ENCODE measurements at regions not wholly inside any gene's neighbourhood (a gene's known extent, or its start where the extent isn't known, plus 50 kb on each side); places are given as distances from the start of the nearest gene placed in this dataset.

- FAIRE-seq (no peak), DNase-seq (no peak), ATAC-seq (no peak)
- Histone ChIP-seq H3K36me3 (no peaks in the 10 kb centered on the region), H3K27me3 (no peaks in the 10 kb centered on the region), H3K9me3 (no peaks in the 10 kb centered on the region), H3K4me3 (no peak overlapping the region), H3K27ac (no peak overlapping the region), H3K4me1 (no peaks in the 10 kb centered on the region)
- TF ChIP-seq CTCF (IDR thresholded peaks at IDR 0.05) = no peak
- 93% methylated on average over 1 of the region's 1 CpG for WGBS, 2 donors
- intact Hi-C loops (cut with DNase I) = no loop called here
Measured at GRCh38 chr2:186365406-186365805, 120.7 kb upstream of the ZC3H15 start.

GRCh38 chr2:186379052-186379451 lies 107.0 kb upstream of the ZC3H15 start:
- Histone ChIP-seq H3K27me3 (no peaks in the 10 kb centered on the region), H3K9me3 (no peaks in the 10 kb centered on the region), H3K27ac (no peak overlapping the region), H3K4me1 (peaks cover 0 to 6% (median 5%) of the 10 kb centered on the region in 3 donors), H3K4me3 (no peak overlapping the region), H3K36me3 (no peaks in the 10 kb centered on the region)
- ATAC-seq = peak in 3 of 4 donors; percentile 32 to 57 (median 45)
- 43 to 45% methylated on average over 3 of the region's 3 CpGs for WGBS, 2 donors
- TF ChIP-seq CTCF (IDR thresholded peaks at IDR 0.05) = no peak
- intact Hi-C loops (cut with DNase I) = no loop called here
- no peak for DNase-seq
- FAIRE-seq = no peak

- H3K4me1 ChIP-seq = peaks cover 0 to 11% (median 5%) of the 10 kb centered on the region in 3 donors
- H3K27me3 ChIP-seq = no peaks in the 10 kb centered on the region
- WGBS, 2 donors = 76% methylated on average over 2 of the region's 2 CpGs
- ATAC-seq = no peak
- no peak for FAIRE-seq
- no peak overlapping the region for H3K27ac ChIP-seq
- no peak for TF ChIP-seq CTCF (IDR thresholded peaks at IDR 0.05)
- H3K4me3 ChIP-seq = no peak overlapping the region
- no peaks in the 10 kb centered on the region for H3K9me3 ChIP-seq
- DNase-seq = no peak
- intact Hi-C loops (cut with DNase I) = no loop called here
- H3K36me3 ChIP-seq = no peaks in the 10 kb centered on the region
Measured at GRCh38 chr2:186380805-186381204, 105.3 kb upstream of the ZC3H15 start.

DNA sequence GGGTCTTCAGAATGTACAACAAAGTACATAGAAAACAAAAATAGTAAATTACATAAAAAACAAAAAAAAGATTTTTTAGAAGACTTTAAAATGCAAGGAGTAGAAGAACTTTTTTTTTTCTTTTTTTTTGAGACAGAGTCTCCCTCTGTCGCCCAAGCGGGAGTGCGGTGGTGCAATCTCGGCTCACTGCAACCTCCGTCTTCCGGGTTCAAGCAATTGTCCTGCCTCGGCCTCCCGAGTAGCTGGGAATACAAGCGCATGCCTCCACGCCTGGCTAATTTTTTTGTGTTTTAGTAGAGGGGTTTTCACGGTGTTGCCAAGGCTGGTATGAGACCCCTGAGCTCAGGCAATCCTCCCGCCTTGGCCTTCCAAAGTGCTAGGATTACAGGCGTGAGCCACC lies 104.5 kb upstream of the ZC3H15 start:
- DNase-seq = no peak
- intact Hi-C loops (cut with DNase I) = no loop called here
- WGBS, 2 donors = 97% methylated on average over 13 of the region's 13 CpGs
- Histone ChIP-seq H3K4me1 (peaks cover 0 to 11% (median 5%) of the 10 kb centered on the region in 3 donors), H3K9me3 (no peaks in the 10 kb centered on the region), H3K27me3 (no peaks in the 10 kb centered on the region), H3K4me3 (no peak overlapping the region), H3K36me3 (no peaks in the 10 kb centered on the region), H3K27ac (no peak overlapping the region)
- FAIRE-seq = no peak
- no peak for ATAC-seq
- TF ChIP-seq CTCF (IDR thresholded peaks at IDR 0.05) = no peak

DNA sequence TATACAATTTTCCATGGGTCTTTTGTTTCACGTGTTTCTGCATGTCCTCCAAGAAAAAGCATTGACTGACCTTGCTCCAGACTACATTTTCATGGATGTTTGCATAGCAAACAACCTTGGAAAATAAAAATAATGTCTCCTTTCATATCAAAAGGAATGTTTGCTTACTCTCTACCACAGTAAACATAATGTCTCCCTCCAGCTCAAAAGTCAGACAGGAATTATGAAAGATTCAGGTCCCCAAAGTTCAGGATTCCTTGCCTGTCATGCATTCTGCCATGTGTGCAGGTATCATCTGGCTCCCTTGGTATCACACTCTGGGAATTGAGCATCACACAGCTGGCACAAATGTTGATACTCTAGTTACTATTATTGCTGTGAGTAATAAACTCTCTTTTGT lies 103.1 kb upstream of the ZC3H15 start:
- Histone ChIP-seq H3K27ac (no peak overlapping the region), H3K27me3 (no peaks in the 10 kb centered on the region), H3K4me1 (peaks cover 0 to 11% (median 5%) of the 10 kb centered on the region in 3 donors), H3K9me3 (no peaks in the 10 kb centered on the region), H3K4me3 (no peak overlapping the region), H3K36me3 (no peaks in the 10 kb centered on the region)
- WGBS, 2 donors = 19 to 23% methylated on average over 1 of the region's 1 CpG
- no peak for DNase-seq
- peak in 3 of 4 donors; percentile 43 to 82 (median 56) for ATAC-seq
- intact Hi-C loops (cut with DNase I) = no loop called here
- TF ChIP-seq CTCF (IDR thresholded peaks at IDR 0.05) = no peak
- no peak for FAIRE-seq

Data from pancreas (tissue), 10 donors.